SK-N-SH (cell line): ENCODE measurements at regions not wholly inside any gene's neighbourhood (a gene's known extent, or its start where the extent isn't known, plus 50 kb on each side); places are given as distances from the start of the nearest gene placed in this dataset.

Experiments used
- CTCF ChIA-PET: fragments of 300-600, 350-600 bp; formaldehyde crosslinking; extraction: SDS; loops from one replicate; lab custom pipeline; 2021; lab: Yijun Ruan, JAX
- POLR2A ChIA-PET: fragments of 350-600 bp; sonication (Branson Sonifier 250); formaldehyde crosslinking; extraction: SDS; loops from one replicate; lab custom pipeline; 2020; ENCODE audit warnings: antibody characterized with exemption, inconsistent platforms; lab: Yijun Ruan, JAX
- DNase-seq: peaks from one replicate; pipeline ENCODE4 v3.0.0; 2012
- H2AFZ ChIP-seq: fragments of 200-600 bp; sonication (generic); 2 replicates; pipeline ENCODE4 v1.8.1; 2016; ENCODE audit warnings: antibody characterized with exemption, mild to moderate bottlenecking, low read depth
- H3F3A ChIP-seq: fragments of 200-600 bp; sonication (generic); replicated peaks from 2 replicates; pipeline ENCODE3; 2016; ENCODE audit warnings: antibody characterized with exemption, mild to moderate bottlenecking; ENCODE audit not compliant: insufficient read depth
- H3K27ac ChIP-seq, 2 experiments: fragments of 200-500 bp in 1 of 2; fragments of 200-600 bp in 1 of 2; sonication (Bioruptor generic) in 1 of 2; sonication (generic), shearing (Covaris generic) in 1 of 2; 2 replicates each; pipeline versions ENCODE4 v1.5.1 to v1.6.1; 2014 to 2016; ENCODE audit warnings: low read depth in 2 of 2, inconsistent platforms in 1 of 2, low read length in 1 of 2, mild to moderate bottlenecking in 1 of 2, mixed read lengths in 1 of 2
- H3K27me3 ChIP-seq: fragments of 200-600 bp; sonication (generic), shearing (Covaris generic); 2 replicates; pipeline ENCODE4 v1.6.1; 2016; ENCODE audit warnings: mixed run types; ENCODE audit not compliant: insufficient read depth
- H3K36me3 ChIP-seq, 2 experiments: fragments of 200-500 bp in 1 of 2; fragments of 200-600 bp in 1 of 2; sonication (Bioruptor generic) in 1 of 2; sonication (generic) in 1 of 2; replicated peaks in 1 of 2; 2 replicates each; pipeline versions ENCODE3 to v1.5.1; 2014 to 2016; ENCODE audit warnings: low read length in 1 of 2, mild to moderate bottlenecking in 1 of 2; ENCODE audit not compliant: insufficient read depth in 2 of 2, control insufficient read depth in 1 of 2
- H3K4me1 ChIP-seq, 2 experiments: fragments of 200-500 bp in 1 of 2; fragments of 200-600 bp in 1 of 2; sonication (Bioruptor generic) in 1 of 2; sonication (generic), shearing (Covaris generic) in 1 of 2; 2 replicates each; pipeline versions ENCODE4 v1.5.1 to v1.6.1; 2014 to 2016; ENCODE audit warnings: low read depth in 1 of 2, low read length in 1 of 2, mixed run types in 1 of 2; ENCODE audit not compliant: insufficient read depth in 2 of 2, control insufficient read depth in 1 of 2
- H3K4me2 ChIP-seq: fragments of 200-600 bp; sonication (generic), shearing (Covaris generic); 2 replicates; pipeline ENCODE4 v1.6.1; 2017; ENCODE audit warnings: mixed run types
- H3K4me3 ChIP-seq, 2 experiments: fragments of 200-500 bp in 1 of 2; fragments of 200-600 bp in 1 of 2; sonication (Bioruptor generic) in 1 of 2; sonication (generic), shearing (Covaris generic) in 1 of 2; 2 replicates each; pipeline versions ENCODE4 v1.5.1 to v1.8.1; 2014 to 2016; ENCODE audit warnings: low read depth in 2 of 2, inconsistent platforms in 1 of 2, low read length in 1 of 2, mild to moderate bottlenecking in 1 of 2, mixed read lengths in 1 of 2, moderate library complexity in 1 of 2
- H3K79me2 ChIP-seq: fragments of 200-600 bp; sonication (generic); 2 replicates; pipeline ENCODE4 v1.8.1; 2017; ENCODE audit warnings: mild to moderate bottlenecking; ENCODE audit not compliant: insufficient read depth
- H3K9ac ChIP-seq: fragments of 200-600 bp; sonication (generic); 2 replicates; pipeline ENCODE4 v1.6.1; 2017; ENCODE audit warnings: mixed run types
- H3K9me2 ChIP-seq: fragments of 200-600 bp; sonication (generic); 2 replicates; pipeline ENCODE4 v1.6.1; 2017; ENCODE audit warnings: mixed run types
- H3K9me3 ChIP-seq: fragments of 200-600 bp; sonication (generic); 2 replicates; pipeline ENCODE4 v1.6.1; 2017; ENCODE audit warnings: mixed run types, mild to moderate bottlenecking, moderate library complexity
- H4K20me1 ChIP-seq: fragments of 200-600 bp; sonication (generic); 2 replicates; pipeline ENCODE4 v1.6.1; 2017; ENCODE audit warnings: mild to moderate bottlenecking, mixed run types; ENCODE audit not compliant: insufficient read depth
- EZH2phosphoT487 ChIP-seq: fragments of 200-600 bp; sonication (generic); IDR thresholded peaks from 2 replicates; pipeline ENCODE4 v1.6.1; 2017; ENCODE audit warnings: low read depth, mixed run types, mild to moderate bottlenecking, antibody characterized with exemption, moderate library complexity, borderline replicate concordance
- FOXM1 ChIP-seq: IDR thresholded peaks from 2 replicates; pipeline ENCODE4 v1.4.0; 2012; ENCODE audit warnings: low read depth, mild to moderate bottlenecking
- IRF3 ChIP-seq: fragments of 150-350 bp; IDR thresholded peaks from 2 replicates; pipeline ENCODE4 v1.6.1; 2016; ENCODE audit warnings: mild to moderate bottlenecking, low read depth, low read length
- JUND ChIP-seq: IDR thresholded peaks from 2 replicates; pipeline ENCODE4 v1.4.0; 2012
- MAX ChIP-seq: IDR thresholded peaks from 2 replicates; pipeline ENCODE4 v1.4.0; 2012; ENCODE audit warnings: low read depth
- MEF2A ChIP-seq: IDR thresholded peaks from 2 replicates; pipeline ENCODE4 v1.4.0; 2012; ENCODE audit warnings: low read depth, borderline replicate concordance
- MXI1 ChIP-seq: IDR thresholded peaks from 2 replicates; pipeline ENCODE4 v1.6.1; 2012; ENCODE audit warnings: mild to moderate bottlenecking, low read depth, low read length, improper control_type of control experiment
- NFIC ChIP-seq: IDR thresholded peaks from 2 replicates; pipeline ENCODE4 v1.4.0; 2012; ENCODE audit warnings: borderline replicate concordance
- NRF1 ChIP-seq: IDR thresholded peaks from 2 replicates; pipeline ENCODE4 v1.6.1; 2012; ENCODE audit warnings: low read depth, mild to moderate bottlenecking, low read length
- RAD21 ChIP-seq: IDR thresholded peaks from 2 replicates; pipeline ENCODE4 v1.6.1; 2012; ENCODE audit warnings: mild to moderate bottlenecking, low read length
- RCOR1 ChIP-seq: fragments of 150-350 bp; IDR thresholded peaks from 2 replicates; pipeline ENCODE4 v1.6.1; 2017; ENCODE audit warnings: antibody characterized with exemption, low read length
- RFX5 ChIP-seq: IDR thresholded peaks from 2 replicates; pipeline ENCODE4 v1.6.1; 2012; ENCODE audit warnings: mild to moderate bottlenecking, improper control_type of control experiment, low read length
- RXRA ChIP-seq: IDR thresholded peaks from 2 replicates; pipeline ENCODE4 v1.4.0; 2012; ENCODE audit warnings: low read depth, mild to moderate bottlenecking, borderline replicate concordance
- SMC3 ChIP-seq: IDR thresholded peaks from 2 replicates; pipeline ENCODE4 v1.6.1; 2012; ENCODE audit warnings: low read depth, low read length, improper control_type of control experiment
- TEAD4 ChIP-seq: IDR thresholded peaks from 2 replicates; pipeline ENCODE4 v1.4.0; 2012; ENCODE audit warnings: mild to moderate bottlenecking, borderline replicate concordance; ENCODE audit not compliant: insufficient read depth
- WGBS: methylation state at CpG from one replicate; pipeline ENCODE4 v1.1.6; 2017; ENCODE audit warnings: low lambda C conversion rate; 5-methylcytosine and 5-hydroxymethylcytosine counted together

GRCh38 chr4:138802499-138802898 lies 213.1 kb upstream of the NOCT start:
- no peaks in the 10 kb centered on the region for H3K36me3 ChIP-seq
- no peak for DNase-seq
- H3K4me3 ChIP-seq = no peak overlapping the region
- no peaks in the 10 kb centered on the region for H3K79me2 ChIP-seq
- no peak overlapping the region for H3K9ac ChIP-seq
- TF ChIP-seq JUND (no peak), EZH2phosphoT487 (no peak), NRF1 (no peak), MAX (no peak)
- peaks cover 12% of the 10 kb centered on the region; the same call in 1 of the 2 replicates for H3K27me3 ChIP-seq
- H3K9me2 ChIP-seq = no peaks in the 10 kb centered on the region
- H3K27ac ChIP-seq = no peak overlapping the region
- no peaks in the 10 kb centered on the region for H4K20me1 ChIP-seq
- no peaks in the 10 kb centered on the region for H3K9me3 ChIP-seq
- no peaks in the 10 kb centered on the region for H3K4me1 ChIP-seq
- CTCF ChIA-PET = interaction anchor here (0.8 kb wide), 1 partner anchor 188 kb away, joined by 3 read pairs; no protein-coding TSS in a partner anchor
- H2AFZ ChIP-seq = no peak overlapping the region
- H3F3A ChIP-seq = no peaks in the 10 kb centered on the region
- POLR2A ChIA-PET = no interaction called here
- no peak overlapping the region for H3K4me2 ChIP-seq

GRCh38 chr4:138800421-138800820 lies 215.2 kb upstream of the NOCT start:
- no peak overlapping the region for H2AFZ ChIP-seq
- TF ChIP-seq IRF3 = no peak
- no peak for TF ChIP-seq FOXM1
- no peak for TF ChIP-seq NFIC
- no peak for TF ChIP-seq RCOR1
- no peak for TF ChIP-seq RAD21
- no peak for TF ChIP-seq RFX5
- TF ChIP-seq SMC3 = no peak
- TF ChIP-seq RXRA = no peak
- no peak for TF ChIP-seq MAX
- no peak for TF ChIP-seq MEF2A
- TF ChIP-seq JUND = no peak
- TF ChIP-seq MXI1 = no peak
- TF ChIP-seq TEAD4 = no peak
- TF ChIP-seq NRF1 = no peak
- TF ChIP-seq, all 33 proteins: peak for 0
- 56% methylated on average over 4 of the region's 4 CpGs for WGBS
- Histone ChIP-seq H3K36me3 (no peaks in the 10 kb centered on the region), H3K4me3 (no peak overlapping the region), H3K79me2 (no peaks in the 10 kb centered on the region), H3K9ac (no peak overlapping the region), H3K27ac (no peak overlapping the region), H4K20me1 (no peaks in the 10 kb centered on the region), H3K4me1 (no peaks in the 10 kb centered on the region), H3K9me3 (no peaks in the 10 kb centered on the region), H3F3A (no peaks in the 10 kb centered on the region), H3K4me2 (no peak overlapping the region), H3K27me3 (peaks cover 12% of the 10 kb centered on the region; the same call in 1 of the 2 replicates), H3K9me2 (no peaks in the 10 kb centered on the region)
- no peak for DNase-seq
- ChIA-PET CTCF (interaction anchor here (0.6 to 1.3 kb wide), 3 partner anchors 71 to 335 kb away, joined by 3 to 4 read pairs (median 3); no protein-coding TSS in a partner anchor), POLR2A (no interaction called here)
